ENCODE measurements at regions not wholly inside any gene's neighbourhood (a gene's known extent, or its start where the extent isn't known, plus 50 kb on each side); places are given as distances from the start of the nearest gene placed in this dataset.

DNA sequence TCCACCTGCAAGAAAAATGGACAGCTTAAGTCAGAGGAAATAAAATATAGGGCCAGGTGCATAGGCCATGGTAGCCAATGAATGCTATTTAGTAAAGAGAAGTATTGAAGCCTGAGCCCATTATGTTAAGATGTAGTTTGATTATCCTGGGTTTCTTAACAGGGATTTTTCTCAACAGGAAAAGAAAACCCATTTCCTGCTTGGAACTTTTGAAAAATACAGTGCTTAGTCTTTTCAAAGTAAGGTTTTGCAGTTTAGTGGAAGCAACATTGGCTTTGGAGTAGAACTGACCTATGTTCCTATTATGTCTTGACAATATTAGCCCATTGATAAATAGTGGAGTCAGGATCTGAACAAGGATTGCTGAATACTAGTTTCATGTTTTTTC, 259.5 kb upstream of the TGFBR2 start:
- TF ChIP-seq, protein P1, sequence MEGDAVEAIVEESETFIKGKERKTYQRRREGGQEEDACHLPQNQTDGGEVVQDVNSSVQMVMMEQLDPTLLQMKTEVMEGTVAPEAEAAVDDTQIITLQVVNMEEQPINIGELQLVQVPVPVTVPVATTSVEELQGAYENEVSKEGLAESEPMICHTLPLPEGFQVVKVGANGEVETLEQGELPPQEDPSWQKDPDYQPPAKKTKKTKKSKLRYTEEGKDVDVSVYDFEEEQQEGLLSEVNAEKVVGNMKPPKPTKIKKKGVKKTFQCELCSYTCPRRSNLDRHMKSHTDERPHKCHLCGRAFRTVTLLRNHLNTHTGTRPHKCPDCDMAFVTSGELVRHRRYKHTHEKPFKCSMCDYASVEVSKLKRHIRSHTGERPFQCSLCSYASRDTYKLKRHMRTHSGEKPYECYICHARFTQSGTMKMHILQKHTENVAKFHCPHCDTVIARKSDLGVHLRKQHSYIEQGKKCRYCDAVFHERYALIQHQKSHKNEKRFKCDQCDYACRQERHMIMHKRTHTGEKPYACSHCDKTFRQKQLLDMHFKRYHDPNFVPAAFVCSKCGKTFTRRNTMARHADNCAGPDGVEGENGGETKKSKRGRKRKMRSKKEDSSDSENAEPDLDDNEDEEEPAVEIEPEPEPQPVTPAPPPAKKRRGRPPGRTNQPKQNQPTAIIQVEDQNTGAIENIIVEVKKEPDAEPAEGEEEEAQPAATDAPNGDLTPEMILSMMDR (conservative IDR thresholded peaks at IDR 0.05; ENCODE audit: low read length): no peak
- no peak for TF ChIP-seq EZH2phosphoT487 (IDR thresholded peaks at IDR 0.05; ENCODE audit: borderline replicate concordance)
